ENCODE measurements at regions not wholly inside any gene's neighbourhood (a gene's known extent, or its start where the extent isn't known, plus 50 kb on each side); places are given as distances from the start of the nearest gene placed in this dataset.

DNA sequence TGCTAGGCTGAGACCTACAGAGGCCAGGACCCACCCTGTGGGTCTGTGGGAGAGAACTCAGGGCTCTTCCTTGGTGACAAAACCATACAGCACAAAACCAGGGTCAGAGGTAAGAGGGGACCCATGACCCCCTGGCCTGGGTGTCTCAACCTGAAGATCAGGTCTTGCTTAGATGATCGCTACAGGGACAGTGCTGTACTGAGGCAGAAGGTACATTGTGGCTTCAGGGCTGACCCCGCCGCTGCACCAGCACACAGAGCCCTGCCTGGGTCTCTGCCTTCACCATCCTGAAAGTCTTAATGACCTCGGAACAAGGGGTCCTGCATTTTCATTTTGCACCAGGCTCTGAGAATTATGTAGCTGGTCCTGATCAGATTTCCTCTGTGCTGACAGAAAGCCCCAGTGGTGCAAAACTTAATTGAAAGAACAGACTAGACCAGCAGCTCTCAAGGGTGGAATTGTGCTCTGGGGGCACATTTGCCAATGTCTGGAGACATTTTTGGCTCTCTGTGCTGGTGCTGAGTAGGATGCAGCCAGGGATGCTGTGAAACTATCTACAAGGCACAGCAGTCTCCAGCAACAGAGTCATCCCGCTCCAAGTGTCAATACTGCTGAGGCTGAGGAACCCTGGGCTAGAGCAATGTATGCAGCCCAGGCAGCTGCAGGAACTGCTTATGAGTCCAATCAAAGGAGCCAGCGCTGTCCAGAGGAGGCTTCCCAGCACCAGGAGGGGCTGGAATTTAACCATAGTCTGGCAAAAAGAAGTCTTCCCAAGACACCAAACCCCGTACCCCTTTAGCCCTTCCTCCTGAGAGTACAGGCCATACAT lies 254.9 kb downstream of the ERMARD start:
- TF ChIP-seq CTCF (IDR thresholded peaks at IDR 0.05) (no peak), POLR2A (IDR thresholded peaks at IDR 0.05; ENCODE audit: low read depth) (no peak)

Measured in esophagus muscularis mucosa (tissue), 3 donors.